Cardiac muscle cell (in vitro differentiated cells and primary cell): ENCODE measurements at regions not wholly inside any gene's neighbourhood (a gene's known extent, or its start where the extent isn't known, plus 50 kb on each side); places are given as distances from the start of the nearest gene placed in this dataset.
A peak's percentile ranks its signal among the peaks of the same experiment; 100 is the strongest.
"Not testable (repeated sequence)": the region's sequence is repeated elsewhere in the genome, so short reads cannot be mapped to it uniquely, and the experiment has no call there.

Experiments used
- DNase-seq, 2 donors: peaks; one replicate each; pipeline versions ENCODE4 v3.0.0 to v3.0.0-alpha.2; 2010 to 2017; ENCODE audit warnings: low read depth in 1 of 2, low spot score in 1 of 2
- H3K27ac ChIP-seq: fragments of 200-600 bp; sonication (generic); 2 replicates; pipeline ENCODE4 v1.5.1; 2016
- H3K27me3 ChIP-seq: fragments of 200-600 bp; sonication (generic); 2 replicates; pipeline ENCODE4 v1.6.0; 2016; ENCODE audit warnings: control low read depth
- H3K36me3 ChIP-seq: fragments of 200-600 bp; sonication (generic); 2 replicates; pipeline ENCODE4 v1.5.1; 2016; ENCODE audit warnings: control low read depth
- H3K4me1 ChIP-seq: fragments of 200-600 bp; sonication (generic); 2 replicates; pipeline ENCODE4 v1.8.1; 2017; ENCODE audit warnings: low read depth, mild to moderate bottlenecking, mixed run types
- H3K4me3 ChIP-seq: fragments of 200-600 bp; sonication (generic); 2 replicates; pipeline ENCODE4 v1.5.1; 2016; ENCODE audit warnings: mild to moderate bottlenecking
- H3K9me3 ChIP-seq: fragments of 200-600 bp; sonication (generic); 2 replicates; pipeline ENCODE4 v1.5.1; 2017; ENCODE audit warnings: low read depth, mild to moderate bottlenecking, control low read depth
- CTCF ChIP-seq: IDR thresholded peaks from 2 replicates; pipeline ENCODE4 v1.5.1; 2012; ENCODE audit warnings: low read depth, mild to moderate bottlenecking, low read length

GRCh38 chr20:16821211-16822089 lies 73.3 kb downstream of the OTOR start:
- Histone ChIP-seq H3K36me3 (no peaks in the 10 kb centered on the region), H3K4me3 (no peak overlapping the region), H3K27ac (no peak overlapping the region), H3K27me3 (no peaks in the 10 kb centered on the region), H3K9me3 (no peaks in the 10 kb centered on the region), H3K4me1 (no peaks in the 10 kb centered on the region)
- peak; percentile 97 for TF ChIP-seq CTCF
- DNase-seq = peak; percentile 60 to 61

- no peaks in the 10 kb centered on the region for H3K27me3 ChIP-seq
- no peak for DNase-seq
- H3K4me1 ChIP-seq = no peaks in the 10 kb centered on the region
- H3K9me3 ChIP-seq = no peaks in the 10 kb centered on the region
- H3K27ac ChIP-seq = no peak overlapping the region
- H3K36me3 ChIP-seq = no peaks in the 10 kb centered on the region
- TF ChIP-seq CTCF = no peak
- H3K4me3 ChIP-seq = no peak overlapping the region
Observed at GRCh38 chr20:16824664-16825063, 76.5 kb downstream of the OTOR start.

- no peak for DNase-seq
- Histone ChIP-seq H3K27ac (no peak overlapping the region), H3K27me3 (no peaks in the 10 kb centered on the region), H3K4me3 (no peak overlapping the region), H3K36me3 (no peaks in the 10 kb centered on the region), H3K9me3 (no peaks in the 10 kb centered on the region), H3K4me1 (no peaks in the 10 kb centered on the region)
- no peak for TF ChIP-seq CTCF
Observed at GRCh38 chr20:16828666-16829305, 80.6 kb downstream of the OTOR start.

- DNase-seq, H3K4me3 ChIP-seq, H3K27ac ChIP-seq, H3K27me3 ChIP-seq, H3K36me3 ChIP-seq, H3K4me1 ChIP-seq, H3K9me3 ChIP-seq: not testable (repeated sequence)
Observed at GRCh38 chr20:16835690-16836089, 87.5 kb downstream of the OTOR start.

GRCh38 chr20:16842486-16843120 lies 94.4 kb downstream of the OTOR start:
- DNase-seq = no peak
- H3K4me3 ChIP-seq = no peak overlapping the region
- H3K36me3 ChIP-seq = no peaks in the 10 kb centered on the region
- no peaks in the 10 kb centered on the region for H3K9me3 ChIP-seq
- no peaks in the 10 kb centered on the region for H3K4me1 ChIP-seq
- no peak for TF ChIP-seq CTCF
- no peak overlapping the region for H3K27ac ChIP-seq
- H3K27me3 ChIP-seq = no peaks in the 10 kb centered on the region

GRCh38 chr20:16844406-16844805 lies 96.2 kb downstream of the OTOR start:
- H3K4me1 ChIP-seq = no peaks in the 10 kb centered on the region
- H3K4me3 ChIP-seq = no peak overlapping the region
- no peaks in the 10 kb centered on the region for H3K27me3 ChIP-seq
- no peaks in the 10 kb centered on the region for H3K36me3 ChIP-seq
- no peaks in the 10 kb centered on the region for H3K9me3 ChIP-seq
- TF ChIP-seq CTCF = no peak
- no peak overlapping the region for H3K27ac ChIP-seq
- no peak for DNase-seq
